ENCODE measurements at regions not wholly inside any gene's neighbourhood (a gene's known extent, or its start where the extent isn't known, plus 50 kb on each side); places are given as distances from the start of the nearest gene placed in this dataset.

GRCh38 chr21:33168886-33169285, 60.9 kb upstream of the IFNAR2 start:
- Mint-ChIP-seq H3K36me3 (ENCODE audit: insufficient read depth in 2 of 2) (peaks cover 0 to 2% of the 10 kb centered on the region in 2 donors), H3K9me3 (peaks cover 0 to 2% of the 10 kb centered on the region in 2 donors), H3K4me1 (ENCODE audit: low read depth) (no peaks in the 10 kb centered on the region), H3K27ac (no peak overlapping the region), H3K27me3 (ENCODE audit: low read depth) (peaks cover 5% of the 10 kb centered on the region), H3K4me3 (no peak overlapping the region)
- ATAC-seq (replicated peaks in 1 of 2) = no peak
- DNase-seq = no peak

- Mint-ChIP-seq H3K27ac (no peak overlapping the region), H3K4me3 (no peak overlapping the region), H3K36me3 (ENCODE audit: insufficient read depth in 2 of 2) (peaks cover 0 to 2% of the 10 kb centered on the region in 2 donors)
Measured at GRCh38 chr21:33169359-33169758, 60.4 kb upstream of the IFNAR2 start.

DNA sequence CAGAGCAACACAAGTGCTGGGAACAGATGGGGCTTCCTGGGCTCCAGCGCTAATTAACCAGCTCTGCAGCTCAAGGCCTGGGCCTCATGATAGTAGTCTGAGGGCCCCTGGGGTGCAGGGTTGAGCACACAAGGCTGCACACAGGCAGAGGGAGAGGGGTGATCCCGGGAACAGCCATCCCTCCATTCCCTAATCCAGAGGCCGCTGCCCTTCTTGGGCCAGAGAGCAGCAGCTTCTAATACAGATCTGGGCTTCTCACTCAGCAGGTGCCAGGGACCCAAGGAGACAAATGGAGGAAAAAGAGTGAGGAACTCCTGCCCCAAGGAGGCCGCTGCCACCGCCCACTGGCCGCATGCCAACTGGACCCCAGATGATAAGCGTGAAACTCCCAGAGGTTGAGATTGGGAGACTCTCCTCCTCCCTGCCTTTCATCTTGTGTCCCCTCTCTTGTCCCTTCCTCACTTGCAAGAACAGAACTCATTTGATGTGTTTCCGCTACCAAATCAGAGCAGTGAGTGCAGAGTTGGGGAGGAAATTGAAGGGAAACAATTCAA, 58.0 kb upstream of the IFNAR2 start:
- DNase-seq = no peak
- Mint-ChIP-seq H3K4me1 (ENCODE audit: low read depth) (no peaks in the 10 kb centered on the region), H3K9me3 (peaks cover 0 to 2% of the 10 kb centered on the region in 2 donors)

More at GRCh38 chr21:33169359-33169758, 60.4 kb upstream of the IFNAR2 start:
- H3K27me3 Mint-ChIP-seq (ENCODE audit: low read depth) = peaks cover 5% of the 10 kb centered on the region
- no peaks in the 10 kb centered on the region for H3K4me1 Mint-ChIP-seq (ENCODE audit: low read depth)
- DNase-seq = no peak
- peaks cover 0 to 2% of the 10 kb centered on the region in 2 donors for H3K9me3 Mint-ChIP-seq
- ATAC-seq (replicated peaks in 1 of 2) = no peak

DNA sequence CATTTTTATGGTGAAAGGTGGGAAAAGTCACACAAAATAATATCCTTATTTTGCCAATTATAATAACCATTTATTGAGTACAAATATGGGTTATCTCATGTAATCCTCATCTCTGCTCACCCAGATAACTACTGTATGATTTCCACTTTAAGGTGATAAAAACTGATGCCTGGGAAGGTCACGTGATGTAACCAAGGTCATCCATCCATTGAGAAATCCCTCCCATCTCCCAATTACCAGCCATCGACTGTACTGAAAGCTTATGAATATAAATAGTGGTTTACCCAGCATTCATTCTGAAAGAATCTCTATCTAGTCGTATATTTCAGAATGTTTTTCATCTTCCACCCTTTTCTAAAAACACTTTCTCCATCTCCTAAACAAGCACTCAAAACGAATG, 55.0 kb upstream of the IFNAR2 start:
- H3K4me3 Mint-ChIP-seq = no peak overlapping the region
- H3K27ac Mint-ChIP-seq = no peak overlapping the region
- H3K36me3 Mint-ChIP-seq (ENCODE audit: insufficient read depth in 2 of 2) = no peaks in the 10 kb centered on the region
- DNase-seq = no peak
- no peaks in the 10 kb centered on the region for H3K9me3 Mint-ChIP-seq
- H3K27me3 Mint-ChIP-seq (ENCODE audit: low read depth) = no peaks in the 10 kb centered on the region
- ATAC-seq (replicated peaks in 1 of 2) = no peak
- H3K4me1 Mint-ChIP-seq (ENCODE audit: low read depth) = no peaks in the 10 kb centered on the region

More for the DNA sequence above, 58.0 kb upstream of the IFNAR2 start:
- Mint-ChIP-seq H3K27ac (no peak overlapping the region), H3K4me3 (no peak overlapping the region), H3K27me3 (ENCODE audit: low read depth) (peaks cover 5% of the 10 kb centered on the region), H3K36me3 (ENCODE audit: insufficient read depth in 2 of 2) (peaks cover 0 to 2% of the 10 kb centered on the region in 2 donors)
- ATAC-seq (replicated peaks in 1 of 2) = no peak

Data from activated T-cell treated with anti-CD3 and anti-CD28 coated beads, Interleukin-2, amount 50 U/mL, for 72 hours (primary cell).